Glomerular endothelial cell (primary cell): ENCODE measurements at regions not wholly inside any gene's neighbourhood (a gene's known extent, or its start where the extent isn't known, plus 50 kb on each side); places are given as distances from the start of the nearest gene placed in this dataset.

Experiments used
- DNase-seq: peaks from one replicate; pipeline ENCODE4 v3.0.0-alpha.2; 2011; ENCODE audit warnings: low read depth, low spot score; ENCODE audit errors: extremely low read depth

DNA sequence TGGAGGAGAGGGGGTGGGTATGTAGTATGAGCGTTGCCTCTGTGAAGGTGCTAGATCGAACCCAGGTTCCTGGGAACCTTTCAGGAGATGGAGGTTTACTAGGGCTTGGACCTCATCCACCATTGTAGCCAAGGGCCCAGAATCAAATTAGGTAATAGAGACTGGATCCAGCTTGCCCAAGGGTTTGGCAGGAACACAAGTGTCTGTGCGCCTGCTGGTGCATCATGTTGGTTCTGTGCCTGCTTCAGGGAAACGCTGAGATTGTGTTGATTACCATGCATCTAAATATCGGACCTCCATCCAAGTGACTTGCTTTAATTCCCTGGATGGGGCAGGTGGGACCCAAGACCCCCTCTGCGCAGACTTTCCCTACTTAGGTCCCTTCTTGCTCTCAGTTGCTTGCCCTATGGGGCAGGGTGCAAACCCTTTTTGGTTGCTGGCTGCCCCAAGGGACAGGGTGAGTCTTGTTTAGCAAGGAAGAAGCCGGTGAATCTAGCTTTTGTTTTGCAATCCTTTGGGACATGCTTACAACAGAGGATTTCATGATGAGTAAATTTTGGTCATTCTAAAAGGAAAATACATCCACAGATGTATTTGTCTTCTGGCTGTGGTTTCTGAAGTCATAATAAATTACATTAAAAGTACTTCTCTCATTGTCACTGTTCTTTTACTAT lies 189.8 kb upstream of the PRICKLE1 start:
- no peak for DNase-seq

GRCh38 chr12:42776396-42776795 lies 186.8 kb upstream of the PRICKLE1 start:
- DNase-seq, result no peak

GRCh38 chr12:42774238-42774637 lies 184.7 kb upstream of the PRICKLE1 start:
- no peak for DNase-seq

GRCh38 chr12:42770261-42770660 lies 180.7 kb upstream of the PRICKLE1 start:
- no peak for DNase-seq

- DNase-seq, result no peak
Observed at GRCh38 chr12:42769455-42769854, 179.9 kb upstream of the PRICKLE1 start.

GRCh38 chr12:42767998-42768397 lies 178.5 kb upstream of the PRICKLE1 start:
- DNase-seq, result no peak

GRCh38 chr12:42767326-42767954 lies 177.9 kb upstream of the PRICKLE1 start:
- no peak for DNase-seq

DNA sequence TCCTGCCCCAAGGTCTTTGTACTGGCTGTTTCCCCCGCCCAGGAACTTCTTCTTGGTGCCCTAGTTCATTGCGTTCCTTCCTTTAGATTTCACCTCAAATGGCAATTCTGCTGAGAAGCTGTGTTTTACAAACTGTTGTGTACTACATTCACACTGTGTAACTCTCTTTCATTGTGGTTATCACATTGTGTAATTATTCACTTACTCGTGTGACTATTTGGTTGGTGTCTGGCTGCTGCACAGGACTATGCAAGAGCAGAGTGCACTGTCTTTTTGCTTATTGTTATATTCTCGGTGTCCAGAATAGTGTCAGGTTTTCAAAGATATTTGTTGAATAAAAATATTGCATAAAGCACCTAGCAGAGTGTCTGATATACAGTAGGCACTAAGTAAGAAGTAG lies 177.2 kb upstream of the PRICKLE1 start:
- no peak for DNase-seq

GRCh38 chr12:42766026-42766425 lies 176.5 kb upstream of the PRICKLE1 start:
- DNase-seq, result no peak

- no peak for DNase-seq
Observed at GRCh38 chr12:42763682-42764081, 174.1 kb upstream of the PRICKLE1 start.

DNA sequence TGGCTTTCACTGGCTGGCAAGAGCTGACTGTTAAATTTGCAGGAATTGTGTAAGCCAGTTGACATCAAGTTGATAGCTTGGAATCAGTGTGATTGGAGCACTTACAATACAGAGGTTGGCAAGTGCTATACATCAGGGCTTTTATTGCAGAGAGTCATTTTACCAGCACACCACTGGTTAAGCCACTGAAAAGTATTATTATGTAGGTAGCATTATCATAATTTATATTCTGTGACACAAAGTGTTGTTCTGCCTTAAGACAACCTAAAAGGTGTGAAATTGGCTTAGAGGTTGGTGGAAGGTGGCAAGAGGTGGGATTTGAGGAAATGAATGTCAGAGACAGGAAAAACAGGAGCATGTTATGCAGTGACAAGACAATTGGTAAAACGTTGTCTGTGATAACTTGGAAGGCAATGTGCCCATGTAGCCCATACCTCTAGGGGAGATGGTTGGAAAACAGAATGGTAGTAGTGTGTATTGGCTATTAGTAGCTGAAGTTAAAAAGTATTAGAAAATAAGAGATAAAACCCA lies 172.9 kb upstream of the PRICKLE1 start:
- DNase-seq, result no peak

DNA sequence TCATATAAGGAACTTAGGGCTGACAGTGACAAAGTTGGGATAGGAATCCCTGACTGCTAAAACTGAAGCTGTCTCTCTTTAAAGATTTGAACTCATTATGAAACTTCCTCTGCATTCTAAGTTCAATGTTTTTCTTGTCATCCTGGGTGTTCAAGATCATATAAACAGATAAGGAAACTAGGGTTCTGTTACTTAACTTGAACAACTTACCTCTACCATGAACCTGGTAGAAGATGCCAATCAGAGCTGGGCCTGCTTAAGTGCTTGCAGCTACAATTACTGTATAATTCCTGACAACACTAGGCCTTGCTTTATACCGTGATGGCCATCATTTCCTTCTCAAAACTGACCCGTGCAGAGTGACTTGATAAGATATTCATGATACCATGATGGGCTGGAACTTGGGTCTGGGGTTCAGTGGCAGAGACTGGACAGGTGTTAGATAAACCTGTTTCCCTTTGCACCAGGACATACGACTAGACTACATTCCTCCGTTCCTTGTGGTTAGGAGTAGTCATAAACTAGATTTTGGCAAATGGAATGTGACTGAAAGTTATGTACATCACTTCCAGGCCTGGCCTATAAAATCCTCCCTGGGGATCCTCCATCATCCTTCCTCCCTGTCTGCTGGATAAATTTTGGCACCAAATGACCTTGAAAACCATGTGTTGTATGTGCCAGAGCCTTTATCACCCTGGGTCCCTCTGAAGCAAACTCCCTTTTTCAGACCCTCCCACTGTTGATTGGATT lies 172.2 kb upstream of the PRICKLE1 start:
- no peak for DNase-seq

DNA sequence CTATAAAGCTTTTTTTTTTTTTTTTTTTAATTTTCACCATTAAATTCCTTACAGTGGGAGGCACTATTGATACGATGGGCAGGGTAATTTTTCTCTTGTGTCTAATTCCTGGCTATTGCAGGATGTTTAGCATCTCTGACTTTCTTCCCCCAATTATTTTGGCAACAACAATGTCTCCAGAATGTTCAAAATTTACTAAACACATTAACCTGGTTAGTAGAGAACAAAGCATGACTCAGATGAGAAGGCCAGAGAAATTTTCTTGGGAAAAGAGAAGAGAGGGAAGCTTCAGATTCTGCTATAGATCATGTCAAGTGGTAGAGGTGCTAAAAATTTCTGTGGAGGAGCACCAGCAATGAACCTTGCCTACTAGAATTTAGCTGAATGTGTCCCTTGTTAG lies 171.5 kb upstream of the PRICKLE1 start:
- no peak for DNase-seq

GRCh38 chr12:42760550-42760949 lies 171.0 kb upstream of the PRICKLE1 start:
- DNase-seq, result no peak

GRCh38 chr12:42759622-42760273 lies 170.2 kb upstream of the PRICKLE1 start:
- DNase-seq, result no peak

DNA sequence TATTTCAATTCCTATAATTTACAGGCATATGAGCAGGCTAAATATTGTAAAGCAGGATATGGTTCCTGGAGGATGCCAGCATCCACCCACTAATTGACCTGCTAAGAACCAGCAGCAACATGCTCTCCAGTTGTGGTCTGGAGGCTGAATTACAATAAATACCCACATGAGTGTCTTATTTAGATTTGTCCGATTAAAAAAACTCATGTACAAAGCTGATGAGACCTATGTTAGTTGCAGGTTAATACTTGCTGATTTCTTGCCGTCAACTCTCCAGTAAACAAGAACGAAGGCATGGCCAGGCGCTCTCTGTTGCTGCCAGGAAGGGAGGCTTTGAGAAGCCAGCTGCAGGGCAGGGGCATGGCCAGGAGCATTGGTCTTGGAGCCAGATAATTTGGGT lies 169.3 kb upstream of the PRICKLE1 start:
- DNase-seq, result no peak

DNA sequence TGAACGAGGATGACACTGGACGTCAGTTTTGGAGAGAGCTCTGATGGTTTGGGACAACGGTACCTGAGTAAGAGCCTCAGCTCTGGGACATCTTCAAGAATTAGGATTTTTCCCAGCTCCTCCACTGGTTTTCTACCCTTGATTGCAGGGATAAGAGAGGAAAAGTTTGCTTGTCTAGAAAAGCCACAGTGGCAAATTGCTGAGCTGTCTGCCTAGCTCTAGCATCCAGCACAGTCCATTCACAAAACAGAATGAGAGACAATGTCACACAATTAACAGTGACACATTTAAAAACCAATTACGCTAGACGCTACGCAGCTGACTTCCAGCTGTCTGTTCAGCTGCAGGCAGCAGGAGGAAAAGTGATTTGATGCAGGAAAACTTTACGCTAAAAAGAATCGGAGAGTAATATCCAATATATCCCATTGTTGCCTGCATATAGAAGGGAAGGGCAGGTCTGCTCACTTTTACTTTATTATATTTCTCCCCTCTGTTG lies 168.1 kb upstream of the PRICKLE1 start:
- DNase-seq, result no peak

GRCh38 chr12:42756841-42757623 lies 167.5 kb upstream of the PRICKLE1 start:
- no peak for DNase-seq

- no peak for DNase-seq
Observed at GRCh38 chr12:42750356-42750755, 160.8 kb upstream of the PRICKLE1 start.

DNA sequence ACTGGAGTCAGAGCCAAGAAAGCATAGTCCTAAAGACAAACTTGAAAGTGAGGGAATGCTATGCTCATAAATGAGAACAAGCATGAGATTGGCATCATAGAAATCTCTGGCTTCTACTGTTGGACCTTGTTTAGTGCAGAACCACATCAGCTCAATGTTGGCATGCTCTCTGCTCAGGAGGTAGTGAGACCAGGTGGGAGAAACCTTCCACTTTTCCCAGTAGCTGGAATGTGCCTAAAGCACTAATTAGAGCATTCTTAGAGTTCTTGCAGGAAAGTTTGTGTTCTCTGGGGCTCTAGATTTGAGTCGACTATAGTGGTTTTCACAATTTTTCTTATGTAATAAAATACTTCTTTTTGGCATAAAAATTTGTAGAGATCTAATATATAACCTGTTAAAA lies 159.7 kb upstream of the PRICKLE1 start:
- DNase-seq, result no peak
